K562 (cell line): ENCODE measurements at regions not wholly inside any gene's neighbourhood (a gene's known extent, or its start where the extent isn't known, plus 50 kb on each side); places are given as distances from the start of the nearest gene placed in this dataset.

Source experiments
- ATAC-seq: fragments of 200-7000 bp; cut with Tn5 transposase; 3 replicates; pipeline ENCODE4 v1.9.1; 2020; ENCODE audit warnings: moderate library complexity
- BruUV-seq: library from RNA; stranded (reverse); fragments of 400-500 nt; replicated peaks from 2 replicates; lab custom pipeline; 2021; lab: Mats Ljungman, UMichigan
- CTCF ChIA-PET: fragments of 300-600 bp; formaldehyde crosslinking; extraction: SDS; loops from one replicate; lab custom pipeline; 2021; ENCODE audit warnings: low intra/inter-chr PET ratio; lab: Yijun Ruan, JAX
- POLR2A ChIA-PET: fragments of 300-600, 350-650 bp; sonication (Branson Sonifier 250); formaldehyde crosslinking; extraction: SDS; loops from one replicate; lab custom pipeline; 2021; ENCODE audit warnings: antibody characterized with exemption, inconsistent platforms; lab: Yijun Ruan, JAX
- DNase-seq, 4 experiments: peaks; one replicate each; pipeline versions ENCODE4 v3.0.0 to v3.0.0-alpha.2; 2011 to 2018; ENCODE audit warnings: low spot score in 3 of 4, mixed read lengths in 3 of 4; ENCODE audit errors: extremely low read depth in 1 of 4
- FAIRE-seq: peaks from 2 replicates; lab custom pipeline; 2011; peaks lifted over from hg19 to GRCh38; lab: Jason Lieb, UNC
- H2AFZ ChIP-seq: 2 replicates; pipeline ENCODE4 v1.6.0; 2011; ENCODE audit warnings: low read depth, low read length, control low read depth, inconsistent platforms
- H3K27ac ChIP-seq: fragments of 200-600 bp; 3 replicates; pipeline ENCODE4 v1.8.0; 2011; ENCODE audit warnings: low read depth, mild to moderate bottlenecking, control low read depth, inconsistent platforms, low read length, moderate library complexity, mixed read lengths; ENCODE audit errors: extremely low read depth
- H3K27me3 ChIP-seq, 2 experiments: fragments of 300-600 bp in 1 of 2; 2 replicates in 1 of 2; 3 replicates in 1 of 2; pipeline versions ENCODE4 v1.6.0 to v1.8.0; 2011; ENCODE audit warnings: inconsistent platforms in 2 of 2, low read length in 2 of 2, mild to moderate bottlenecking in 1 of 2, mixed read lengths in 1 of 2, moderate library complexity in 1 of 2; ENCODE audit not compliant: control insufficient read depth in 2 of 2, insufficient read depth in 2 of 2
- H3K36me3 ChIP-seq: fragments of 300-600 bp; 3 replicates; pipeline ENCODE4 v1.8.0; 2011; ENCODE audit warnings: mild to moderate bottlenecking, low read length, inconsistent platforms; ENCODE audit not compliant: control insufficient read depth, insufficient read depth
- H3K4me1 ChIP-seq, 2 experiments: fragments of 200-600 bp in 1 of 2; replicated peaks in 1 of 2; 2 replicates in 1 of 2; 3 replicates in 1 of 2; pipeline versions ENCODE4 v1.5.1 to v1.8.0; 2011; ENCODE audit warnings: inconsistent platforms in 2 of 2, low read length in 2 of 2, mild to moderate bottlenecking in 1 of 2, mixed read lengths in 1 of 2, moderate library complexity in 1 of 2; ENCODE audit not compliant: control insufficient read depth in 2 of 2, insufficient read depth in 2 of 2
- H3K4me2 ChIP-seq: 2 replicates; pipeline ENCODE4 v1.6.1; 2011; ENCODE audit warnings: low read length, control low read depth, inconsistent platforms, mixed read lengths; ENCODE audit not compliant: insufficient read depth
- H3K4me3 ChIP-seq: fragments of 200-600 bp; sonication (generic), shearing (Covaris generic); 2 replicates; pipeline ENCODE4 v1.5.1; 2016; ENCODE audit warnings: control low read depth, inconsistent platforms
- H3K79me2 ChIP-seq: fragments of 200-600 bp; 3 replicates; pipeline ENCODE4 v1.8.0; 2011; ENCODE audit warnings: low read length, inconsistent platforms; ENCODE audit not compliant: control insufficient read depth, insufficient read depth
- H3K9ac ChIP-seq, 2 experiments: 2 replicates each; pipeline versions ENCODE4 v1.6.0 to v1.6.1; 2011; ENCODE audit warnings: low read depth in 2 of 2, low read length in 2 of 2, control low read depth in 1 of 2, inconsistent platforms in 1 of 2, mild to moderate bottlenecking in 1 of 2, mixed read lengths in 1 of 2; ENCODE audit not compliant: insufficient read depth in 1 of 2
- H3K9me1 ChIP-seq: one replicate; pipeline ENCODE4 v1.6.0; 2011; ENCODE audit warnings: inconsistent platforms, mild to moderate bottlenecking, low read length, moderate library complexity; ENCODE audit not compliant: control insufficient read depth, insufficient read depth
- H3K9me3 ChIP-seq: replicated peaks from 2 replicates; pipeline ENCODE4 v1.5.1; 2011; ENCODE audit warnings: low read depth, low read length, inconsistent platforms; ENCODE audit not compliant: control insufficient read depth, insufficient read depth
- H4K20me1 ChIP-seq: replicated peaks from 2 replicates; pipeline ENCODE4 v1.6.1; 2011; ENCODE audit warnings: low read length, inconsistent platforms, mixed read lengths; ENCODE audit not compliant: control insufficient read depth, insufficient read depth
- DPF2 ChIP-seq: fragments of 450-650 bp; IDR thresholded peaks from 2 replicates; pipeline ENCODE4 v1.6.1; 2016
- HMG20A ChIP-seq: fragments of 450-650 bp; formaldehyde crosslinking; conservative IDR thresholded peaks from 2 replicates; pipeline ENCODE4 v1.4.0; 2020; ENCODE audit warnings: mild to moderate bottlenecking, mixed read lengths
- RFX1 ChIP-seq: fragments of 450-650 bp; IDR thresholded peaks from 2 replicates; pipeline ENCODE4 v1.6.1; 2016; ENCODE audit warnings: mild to moderate bottlenecking, moderate library complexity
- ZNF408 ChIP-seq: fragments of 250-450 bp; sonication (Bioruptor Pico); IDR thresholded peaks from 2 replicates; pipeline ENCODE4 v1.4.0; 2020; ENCODE audit warnings: low read depth, mild to moderate bottlenecking, moderate library complexity
- WGBS: fragments of 100-300 bp; shearing (Covaris generic); methylation state at CpG from one replicate; pipeline ENCODE4 v1.1.6; 2016; ENCODE audit warnings: low coverage, mixed read lengths; ENCODE audit not compliant: insufficient coverage; ENCODE audit errors: missing lambda C conversion rate; 5-methylcytosine and 5-hydroxymethylcytosine counted together
- in situ Hi-C: fragments of 300-500 bp; cut with MboI; formaldehyde crosslinking; loops from 4 replicates; pipeline ENCODE4 v1.15.0; 2018; ENCODE audit warnings: inconsistent platforms, mixed read lengths
- intact Hi-C: fragments of 100-400 bp; cut with micrococcal nuclease; formaldehyde crosslinking; loops from 2 replicates; pipeline ENCODE4 v1.14.2; 2022
- TF ChIP-seq, protein P1 (sequence below): fragments of 200-800 bp; sonication (Bioruptor generic); IDR thresholded peaks from 2 replicates; pipeline ENCODE4 v1.6.1; 2017; ENCODE audit warnings: missing genetic modification characterization, missing compliant biosample characterization

DNA sequence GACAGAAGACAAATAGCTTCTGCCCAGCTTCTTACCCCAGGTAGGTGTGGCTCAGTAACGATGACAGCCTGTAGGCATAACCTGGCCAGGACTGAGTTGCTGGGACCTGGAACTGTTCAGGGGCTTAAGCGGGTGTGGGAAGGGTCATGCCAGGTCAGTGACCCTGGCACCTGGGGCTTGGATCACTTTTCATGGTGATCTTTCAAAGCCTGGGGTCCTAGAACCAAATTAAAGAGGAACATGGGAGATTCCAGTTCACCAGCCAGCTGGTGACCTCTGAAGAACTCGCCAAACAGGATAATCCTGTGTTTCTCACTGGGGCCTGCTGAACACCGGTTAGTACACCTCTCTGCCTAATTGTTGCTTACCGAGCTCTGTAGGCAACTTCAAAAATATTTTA is 102.6 kb upstream of the LMNTD1 start (continued):
- TF ChIP-seq, protein P1, sequence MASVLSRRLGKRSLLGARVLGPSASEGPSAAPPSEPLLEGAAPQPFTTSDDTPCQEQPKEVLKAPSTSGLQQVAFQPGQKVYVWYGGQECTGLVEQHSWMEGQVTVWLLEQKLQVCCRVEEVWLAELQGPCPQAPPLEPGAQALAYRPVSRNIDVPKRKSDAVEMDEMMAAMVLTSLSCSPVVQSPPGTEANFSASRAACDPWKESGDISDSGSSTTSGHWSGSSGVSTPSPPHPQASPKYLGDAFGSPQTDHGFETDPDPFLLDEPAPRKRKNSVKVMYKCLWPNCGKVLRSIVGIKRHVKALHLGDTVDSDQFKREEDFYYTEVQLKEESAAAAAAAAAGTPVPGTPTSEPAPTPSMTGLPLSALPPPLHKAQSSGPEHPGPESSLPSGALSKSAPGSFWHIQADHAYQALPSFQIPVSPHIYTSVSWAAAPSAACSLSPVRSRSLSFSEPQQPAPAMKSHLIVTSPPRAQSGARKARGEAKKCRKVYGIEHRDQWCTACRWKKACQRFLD (CRISPR knock-in tag): no peak
- TF ChIP-seq HMG20A (CRISPR knock-in tag) (no peak), DPF2 (no peak)
- TF ChIP-seq, all 486 proteins: peak for 0

DNA sequence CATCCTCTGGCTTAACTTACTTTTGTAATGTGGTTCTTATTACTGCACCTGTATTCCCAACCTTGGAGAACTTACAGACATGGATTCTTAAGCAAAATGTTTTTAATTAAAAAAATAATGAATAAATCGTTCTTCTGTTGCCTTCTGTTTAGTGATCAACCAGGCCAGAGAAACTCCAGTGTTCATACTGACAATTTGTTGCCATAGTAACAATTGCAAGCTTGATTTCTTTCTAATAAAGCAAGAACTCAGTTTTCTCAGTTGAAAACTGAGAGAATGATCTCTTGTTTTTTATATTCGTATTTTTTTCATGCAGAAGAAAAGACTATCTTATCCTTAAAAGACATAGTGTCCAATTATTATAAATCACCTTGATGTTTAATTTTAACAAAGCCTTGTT is 106.5 kb upstream of the LMNTD1 start:
- Histone ChIP-seq H3K27ac (no peak overlapping the region), H3K9ac (no peak overlapping the region), H3K27me3 (peaks cover 0 to 4% of the 10 kb centered on the region in 2 experiments; a peak in 2 of 5 replicates), H3K79me2 (no peaks in the 10 kb centered on the region), H3K4me2 (no peak overlapping the region), H3K4me1 (no peaks in the 10 kb centered on the region), H2AFZ (no peak overlapping the region), H4K20me1 (no peaks in the 10 kb centered on the region), H3K9me3 (no peaks in the 10 kb centered on the region), H3K4me3 (no peak overlapping the region), H3K36me3 (no peaks in the 10 kb centered on the region), H3K9me1 (no peaks in the 10 kb centered on the region)
- ATAC-seq (no peak), FAIRE-seq (no peak), DNase-seq (no peak)
- TF ChIP-seq RFX1 (peak; percentile 33), ZNF408 (CRISPR knock-in tag) (no peak)
- in situ Hi-C loops (no loop called here), intact Hi-C loops (no loop called here)
- POLR2A ChIA-PET: interaction anchor here (0.6 kb wide), 1 partner anchor 155 kb away, joined by 3 read pairs; no protein-coding TSS in a partner anchor
- CTCF ChIA-PET: no interaction called here
- BruUV-seq: no TSS peak
- WGBS: 0% methylated on average over 2 of the region's 2 CpGs
